Endothelial cell of umbilical vein (primary cell): ENCODE measurements at regions not wholly inside any gene's neighbourhood (a gene's known extent, or its start where the extent isn't known, plus 50 kb on each side); places are given as distances from the start of the nearest gene placed in this dataset.

ENCODE experiments used
- BruUV-seq: library from RNA; stranded (reverse); fragments of 400-500 nt; replicated peaks from 2 replicates; lab custom pipeline; 2021; lab: Mats Ljungman, UMichigan
- CTCF ChIA-PET: fragments of 300-600, 350-600 bp; sonication (Branson Sonifier 250); formaldehyde crosslinking; loops from one replicate; lab custom pipeline; 2021; ENCODE audit warnings: antibody characterized with exemption, inconsistent platforms; lab: Charles Lee
- POLR2A ChIA-PET: fragments of 300-600, 350-600 bp; sonication (Branson Sonifier 250); formaldehyde crosslinking; loops from one replicate; lab custom pipeline; 2021; ENCODE audit warnings: antibody characterized with exemption, inconsistent platforms; lab: Charles Lee
- DNase-seq: peaks from one replicate; pipeline ENCODE4 v3.0.0-alpha.2; 2011; ENCODE audit warnings: low read depth, low spot score
- FAIRE-seq: peaks from 2 replicates; lab custom pipeline; 2011; peaks lifted over from hg19 to GRCh38; lab: Jason Lieb, UNC
- H2AFZ ChIP-seq: 2 replicates; pipeline ENCODE4 v1.6.0; 2012; ENCODE audit warnings: low read depth, low read length, control low read depth, inconsistent platforms
- H3K27ac ChIP-seq: 2 replicates; pipeline ENCODE4 v1.5.1; 2011; ENCODE audit warnings: low read depth, mild to moderate bottlenecking, control low read depth, low read length, moderate library complexity; ENCODE audit not compliant: insufficient read depth
- H3K27me3 ChIP-seq, 2 experiments: 2 replicates each; pipeline versions ENCODE4 v1.6.0 to v1.6.1; 2011; ENCODE audit warnings: low read length in 2 of 2, mixed read lengths in 1 of 2; ENCODE audit not compliant: control insufficient read depth in 2 of 2, insufficient read depth in 2 of 2
- H3K36me3 ChIP-seq, 2 experiments: 2 replicates in 1 of 2; 3 replicates in 1 of 2; pipeline ENCODE4 v1.5.1; 2011; ENCODE audit warnings: low read length in 2 of 2, mild to moderate bottlenecking in 1 of 2, moderate library complexity in 1 of 2; ENCODE audit not compliant: control insufficient read depth in 2 of 2, insufficient read depth in 2 of 2; ENCODE audit errors: extremely low read depth in 1 of 2
- H3K4me1 ChIP-seq: 3 replicates; pipeline ENCODE4 v1.5.1; 2011; ENCODE audit warnings: mild to moderate bottlenecking, low read length; ENCODE audit not compliant: control insufficient read depth, insufficient read depth; ENCODE audit errors: extremely low read depth
- H3K4me2 ChIP-seq: 2 replicates; pipeline ENCODE4 v1.6.1; 2011; ENCODE audit warnings: low read length, control low read depth, mixed read lengths; ENCODE audit not compliant: insufficient read depth
- H3K4me3 ChIP-seq, 3 experiments: fragments of 200-600 bp in 1 of 3; sonication (generic), shearing (Covaris generic) in 1 of 3; replicated peaks in 1 of 3; 2 replicates each; pipeline ENCODE4 v1.5.1; 2011 to 2016; ENCODE audit warnings: control low read depth in 3 of 3, low read length in 3 of 3, mild to moderate bottlenecking in 2 of 3, inconsistent platforms in 1 of 3, low read depth in 1 of 3, moderate library complexity in 1 of 3; ENCODE audit not compliant: insufficient read depth in 1 of 3
- H3K79me2 ChIP-seq: 2 replicates; pipeline ENCODE4 v1.6.0; 2012; ENCODE audit warnings: low read length, inconsistent platforms; ENCODE audit not compliant: control insufficient read depth, insufficient read depth
- H3K9ac ChIP-seq: replicated peaks from 2 replicates; pipeline ENCODE3; 2011; ENCODE audit warnings: low read length, control low read depth; ENCODE audit not compliant: insufficient read depth; ENCODE audit errors: extremely low read depth
- H3K9me1 ChIP-seq: replicated peaks from 3 replicates; pipeline ENCODE4 v1.6.0; 2011; ENCODE audit warnings: mild to moderate bottlenecking, low read length; ENCODE audit not compliant: control insufficient read depth, insufficient read depth; ENCODE audit errors: extremely low read depth
- H3K9me3 ChIP-seq: replicated peaks from 2 replicates; pipeline ENCODE4 v1.5.1; 2012; ENCODE audit warnings: low read length, inconsistent platforms; ENCODE audit not compliant: control insufficient read depth, insufficient read depth
- H4K20me1 ChIP-seq: replicated peaks from 2 replicates; pipeline ENCODE3; 2011; ENCODE audit warnings: mild to moderate bottlenecking, low read length; ENCODE audit not compliant: control insufficient read depth, insufficient read depth; ENCODE audit errors: extremely low read depth
- CTCF ChIP-seq, 2 donors: IDR thresholded peaks; 1 replicate in 1 of 2; 2 replicates in 1 of 2; pipeline ENCODE4 v1.5.1; 2011; ENCODE audit warnings: low read length in 2 of 2, mild to moderate bottlenecking in 2 of 2, moderate library complexity in 2 of 2, control low read depth in 1 of 2, inconsistent platforms in 1 of 2, low read depth in 1 of 2; ENCODE audit not compliant: insufficient read depth in 1 of 2; ENCODE audit errors: extremely low read depth in 1 of 2
- EZH2 ChIP-seq: IDR thresholded peaks from 2 replicates; pipeline ENCODE4 v1.6.1; 2012; ENCODE audit warnings: borderline replicate concordance, low read depth, mild to moderate bottlenecking, moderate library complexity, low read length, inconsistent platforms; ENCODE audit not compliant: severe bottlenecking
- FOS ChIP-seq: IDR thresholded peaks from 2 replicates; pipeline ENCODE4 v1.6.1; 2011; ENCODE audit warnings: mild to moderate bottlenecking, low read length, moderate library complexity, borderline replicate concordance; ENCODE audit not compliant: insufficient read depth
- GATA2 ChIP-seq: IDR thresholded peaks from 2 replicates; pipeline ENCODE4 v1.7.0; 2011; ENCODE audit warnings: low read depth, mild to moderate bottlenecking, moderate library complexity, mixed read lengths, low read length; ENCODE audit not compliant: insufficient read length, insufficient read depth
- JUN ChIP-seq: IDR thresholded peaks from 2 replicates; pipeline ENCODE4 v1.6.1; 2011; ENCODE audit warnings: borderline replicate concordance, low read depth; ENCODE audit not compliant: insufficient read length, insufficient read depth
- MAX ChIP-seq: IDR thresholded peaks from 2 replicates; pipeline ENCODE4 v1.6.1; 2011; ENCODE audit not compliant: insufficient read depth, insufficient read length
- MYC ChIP-seq: IDR thresholded peaks from one replicate; pipeline ENCODE4 v1.6.1; 2011; ENCODE audit warnings: mild to moderate bottlenecking, low read depth, low read length
- POLR2A ChIP-seq: IDR thresholded peaks from 2 replicates; pipeline ENCODE4 v1.6.1; 2012; ENCODE audit warnings: low read depth, mild to moderate bottlenecking, control low read depth, low read length
- POLR2AphosphoS5 ChIP-seq: IDR thresholded peaks from 2 replicates; pipeline ENCODE4 v1.6.1; 2012; ENCODE audit warnings: low read depth, mild to moderate bottlenecking, control low read depth, low read length, moderate library complexity; ENCODE audit not compliant: insufficient read depth
- dilution Hi-C: fragments of 300-500 bp; cut with MboI; formaldehyde crosslinking; loops from one replicate; pipeline ENCODE4 v1.15.0; 2019; ENCODE audit warnings: low sequenced_read_pairs; ENCODE audit not compliant: extremely low pct_ligation_motif_present
- intact Hi-C: fragments of 100-400 bp; cut with micrococcal nuclease; formaldehyde crosslinking; loops from one replicate; pipeline ENCODE4 v1.10.0; 2022

GRCh38 chr1:18009055-18009454, 98.5 kb upstream of the IGSF21 start:
- no peak overlapping the region for H3K9ac ChIP-seq
- peaks cover 7% of the 10 kb centered on the region for H3K9me3 ChIP-seq
- no peaks in the 10 kb centered on the region for H4K20me1 ChIP-seq
- H3K27me3 ChIP-seq: no peaks in the 10 kb centered on the region
- FAIRE-seq (no peak), DNase-seq (no peak)
- no peaks in the 10 kb centered on the region for H3K9me1 ChIP-seq
- H3K4me2 ChIP-seq: no peak overlapping the region
- intact Hi-C loops (no loop called here), dilution Hi-C loops (no loop called here)
- H3K4me1 ChIP-seq: no peaks in the 10 kb centered on the region
- no peak overlapping the region for H2AFZ ChIP-seq
- TF ChIP-seq POLR2A (no peak), FOS (no peak), GATA2 (no peak), CTCF (IDR thresholded peaks at IDR 0.05; ENCODE audit: extremely low read depth in 1 of 2, insufficient read depth in 1 of 2, low read depth in 1 of 2, low read length in 2 of 2) (no peak), MYC (no peak), JUN (no peak)
- H3K4me3 ChIP-seq: no peak overlapping the region
- POLR2A ChIA-PET: no interaction called here
- H3K36me3 ChIP-seq: no peaks in the 10 kb centered on the region
- CTCF ChIA-PET: no interaction called here
- no TSS peak for BruUV-seq
- H3K79me2 ChIP-seq: no peaks in the 10 kb centered on the region
- H3K27ac ChIP-seq: no peak overlapping the region

GRCh38 chr1:18009478-18009961, 98.1 kb upstream of the IGSF21 start:
- CTCF ChIA-PET: no interaction called here
- POLR2A ChIA-PET: no interaction called here
- intact Hi-C loops: no loop called here

More at GRCh38 chr1:18009478-18009961, 98.1 kb upstream of the IGSF21 start:
- no peaks in the 10 kb centered on the region for H3K79me2 ChIP-seq
- no peaks in the 10 kb centered on the region for H3K36me3 ChIP-seq
- no peak overlapping the region for H3K4me2 ChIP-seq
- H3K9me3 ChIP-seq: peaks cover 7% of the 10 kb centered on the region
- no TSS peak for BruUV-seq
- no peaks in the 10 kb centered on the region for H3K4me1 ChIP-seq
- H4K20me1 ChIP-seq: no peaks in the 10 kb centered on the region
- no peaks in the 10 kb centered on the region for H3K27me3 ChIP-seq
- H3K9me1 ChIP-seq: no peaks in the 10 kb centered on the region
- H3K4me3 ChIP-seq: no peak overlapping the region
- TF ChIP-seq EZH2 (no peak), FOS (no peak), POLR2A (no peak), CTCF (IDR thresholded peaks at IDR 0.05; ENCODE audit: extremely low read depth in 1 of 2, insufficient read depth in 1 of 2, low read depth in 1 of 2, low read length in 2 of 2) (no peak), MYC (no peak), MAX (no peak), JUN (no peak), GATA2 (no peak), POLR2AphosphoS5 (no peak)
- FAIRE-seq (no peak), DNase-seq (no peak)
- H3K9ac ChIP-seq: no peak overlapping the region
- no peak overlapping the region for H2AFZ ChIP-seq
- H3K27ac ChIP-seq: no peak overlapping the region
- dilution Hi-C loops: no loop called here
